K562 (cell line): ENCODE measurements at regions not wholly inside any gene's neighbourhood (a gene's known extent, or its start where the extent isn't known, plus 50 kb on each side); places are given as distances from the start of the nearest gene placed in this dataset.

Experiments used
- ATAC-seq: fragments of 200-7000 bp; cut with Tn5 transposase; 3 replicates; pipeline ENCODE4 v1.9.1; 2020; ENCODE audit warnings: moderate library complexity
- BruUV-seq: library from RNA; stranded (reverse); fragments of 400-500 nt; replicated peaks from 2 replicates; lab custom pipeline; 2021; lab: Mats Ljungman, UMichigan
- CTCF ChIA-PET: fragments of 300-600 bp; formaldehyde crosslinking; extraction: SDS; loops from one replicate; lab custom pipeline; 2021; ENCODE audit warnings: low intra/inter-chr PET ratio; lab: Yijun Ruan, JAX
- POLR2A ChIA-PET: fragments of 300-600, 350-650 bp; sonication (Branson Sonifier 250); formaldehyde crosslinking; extraction: SDS; loops from one replicate; lab custom pipeline; 2021; ENCODE audit warnings: antibody characterized with exemption, inconsistent platforms; lab: Yijun Ruan, JAX
- DNase-seq, 4 experiments: peaks; one replicate each; pipeline versions ENCODE4 v3.0.0 to v3.0.0-alpha.2; 2011 to 2018; ENCODE audit warnings: low spot score in 3 of 4, mixed read lengths in 3 of 4; ENCODE audit errors: extremely low read depth in 1 of 4
- FAIRE-seq: peaks from 2 replicates; lab custom pipeline; 2011; peaks lifted over from hg19 to GRCh38; lab: Jason Lieb, UNC
- H2AFZ ChIP-seq: 2 replicates; pipeline ENCODE4 v1.6.0; 2011; ENCODE audit warnings: low read depth, low read length, control low read depth, inconsistent platforms
- H3K27ac ChIP-seq: fragments of 200-600 bp; 3 replicates; pipeline ENCODE4 v1.8.0; 2011; ENCODE audit warnings: low read depth, mild to moderate bottlenecking, control low read depth, inconsistent platforms, low read length, moderate library complexity, mixed read lengths; ENCODE audit errors: extremely low read depth
- H3K27me3 ChIP-seq, 2 experiments: fragments of 300-600 bp in 1 of 2; 2 replicates in 1 of 2; 3 replicates in 1 of 2; pipeline versions ENCODE4 v1.6.0 to v1.8.0; 2011; ENCODE audit warnings: inconsistent platforms in 2 of 2, low read length in 2 of 2, mild to moderate bottlenecking in 1 of 2, mixed read lengths in 1 of 2, moderate library complexity in 1 of 2; ENCODE audit not compliant: control insufficient read depth in 2 of 2, insufficient read depth in 2 of 2
- H3K36me3 ChIP-seq: fragments of 300-600 bp; 3 replicates; pipeline ENCODE4 v1.8.0; 2011; ENCODE audit warnings: mild to moderate bottlenecking, low read length, inconsistent platforms; ENCODE audit not compliant: control insufficient read depth, insufficient read depth
- H3K4me1 ChIP-seq, 2 experiments: fragments of 200-600 bp in 1 of 2; replicated peaks in 1 of 2; 2 replicates in 1 of 2; 3 replicates in 1 of 2; pipeline versions ENCODE4 v1.5.1 to v1.8.0; 2011; ENCODE audit warnings: inconsistent platforms in 2 of 2, low read length in 2 of 2, mild to moderate bottlenecking in 1 of 2, mixed read lengths in 1 of 2, moderate library complexity in 1 of 2; ENCODE audit not compliant: control insufficient read depth in 2 of 2, insufficient read depth in 2 of 2
- H3K4me2 ChIP-seq: 2 replicates; pipeline ENCODE4 v1.6.1; 2011; ENCODE audit warnings: low read length, control low read depth, inconsistent platforms, mixed read lengths; ENCODE audit not compliant: insufficient read depth
- H3K4me3 ChIP-seq: fragments of 200-600 bp; sonication (generic), shearing (Covaris generic); 2 replicates; pipeline ENCODE4 v1.5.1; 2016; ENCODE audit warnings: control low read depth, inconsistent platforms
- H3K79me2 ChIP-seq: fragments of 200-600 bp; 3 replicates; pipeline ENCODE4 v1.8.0; 2011; ENCODE audit warnings: low read length, inconsistent platforms; ENCODE audit not compliant: control insufficient read depth, insufficient read depth
- H3K9ac ChIP-seq, 2 experiments: 2 replicates each; pipeline versions ENCODE4 v1.6.0 to v1.6.1; 2011; ENCODE audit warnings: low read depth in 2 of 2, low read length in 2 of 2, control low read depth in 1 of 2, inconsistent platforms in 1 of 2, mild to moderate bottlenecking in 1 of 2, mixed read lengths in 1 of 2; ENCODE audit not compliant: insufficient read depth in 1 of 2
- H3K9me1 ChIP-seq: one replicate; pipeline ENCODE4 v1.6.0; 2011; ENCODE audit warnings: inconsistent platforms, mild to moderate bottlenecking, low read length, moderate library complexity; ENCODE audit not compliant: control insufficient read depth, insufficient read depth
- H3K9me3 ChIP-seq: replicated peaks from 2 replicates; pipeline ENCODE4 v1.5.1; 2011; ENCODE audit warnings: low read depth, low read length, inconsistent platforms; ENCODE audit not compliant: control insufficient read depth, insufficient read depth
- H4K20me1 ChIP-seq: replicated peaks from 2 replicates; pipeline ENCODE4 v1.6.1; 2011; ENCODE audit warnings: low read length, inconsistent platforms, mixed read lengths; ENCODE audit not compliant: control insufficient read depth, insufficient read depth
- BRD9 ChIP-seq: fragments of 450-650 bp; IDR thresholded peaks from 2 replicates; pipeline ENCODE4 v1.6.1; 2018; ENCODE audit warnings: low read depth; ENCODE audit not compliant: partially characterized antibody
- EHMT2 ChIP-seq: fragments of 450-650 bp; IDR thresholded peaks from 2 replicates; pipeline ENCODE4 v1.6.1; 2018; ENCODE audit warnings: antibody characterized with exemption
- ELF2 ChIP-seq: fragments of 250-450 bp; sonication (Bioruptor Pico); IDR thresholded peaks from 2 replicates; pipeline ENCODE4 v1.5.0; 2021; ENCODE audit warnings: mild to moderate bottlenecking
- HDAC1 ChIP-seq, 2 experiments: fragments of 450-650 bp; IDR thresholded peaks; 2 replicates each; pipeline ENCODE4 v1.6.1; 2016 to 2017; ENCODE audit warnings: inconsistent platforms in 1 of 2, mild to moderate bottlenecking in 1 of 2, moderate library complexity in 1 of 2
- NR2C1 ChIP-seq, 2 experiments: fragments of 450-650 bp; IDR thresholded peaks; 2 replicates each; pipeline ENCODE4 v1.6.1; 2017; ENCODE audit warnings: mild to moderate bottlenecking in 2 of 2, antibody characterized with exemption in 1 of 2, inconsistent platforms in 1 of 2, missing compliant biosample characterization in 1 of 2, missing genetic modification characterization in 1 of 2
- TSC22D4 ChIP-seq: fragments of 450-650 bp; IDR thresholded peaks from 2 replicates; pipeline ENCODE4 v1.6.1; 2016; ENCODE audit warnings: missing genetic modification characterization, missing biosample characterization, control low read depth
- ZBTB8A ChIP-seq: fragments of 450-650 bp; IDR thresholded peaks from 2 replicates; pipeline ENCODE4 v1.6.1; 2018; ENCODE audit warnings: mild to moderate bottlenecking, moderate library complexity; ENCODE audit not compliant: partially characterized antibody
- ZFP1 ChIP-seq: fragments of 450-650 bp; formaldehyde crosslinking; IDR thresholded peaks from 2 replicates; pipeline ENCODE4 v1.4.0; 2020; ENCODE audit warnings: mild to moderate bottlenecking, mixed read lengths
- ZNF77 ChIP-seq: fragments of 250-450 bp; sonication (Bioruptor Pico); IDR thresholded peaks from 2 replicates; pipeline ENCODE4 v1.5.0; 2020
- WGBS: fragments of 100-300 bp; shearing (Covaris generic); methylation state at CpG from one replicate; pipeline ENCODE4 v1.1.6; 2016; ENCODE audit warnings: low coverage, mixed read lengths; ENCODE audit not compliant: insufficient coverage; ENCODE audit errors: missing lambda C conversion rate; 5-methylcytosine and 5-hydroxymethylcytosine counted together
- in situ Hi-C: fragments of 300-500 bp; cut with MboI; formaldehyde crosslinking; loops from 4 replicates; pipeline ENCODE4 v1.15.0; 2018; ENCODE audit warnings: inconsistent platforms, mixed read lengths
- intact Hi-C: fragments of 100-400 bp; cut with micrococcal nuclease; formaldehyde crosslinking; loops from 2 replicates; pipeline ENCODE4 v1.14.2; 2022
- TF ChIP-seq, protein P1 (sequence below), 2 experiments: fragments of 450-650 bp in 1 of 2; sonication (generic) in 1 of 2; formaldehyde crosslinking in 1 of 2; IDR thresholded peaks in 1 of 2; conservative IDR thresholded peaks in 1 of 2; 2 replicates each; pipeline versions ENCODE4 v1.6.1 to v1.8.1; 2016 to 2023; ENCODE audit warnings: mild to moderate bottlenecking in 2 of 2, moderate library complexity in 2 of 2, inconsistent platforms in 1 of 2, missing genetic modification reagents in 1 of 2
- TF ChIP-seq, protein P2 (sequence below): fragments of 250-450 bp; sonication (Bioruptor Pico); IDR thresholded peaks from 2 replicates; pipeline ENCODE4 v1.9.0; 2021; ENCODE audit warnings: mild to moderate bottlenecking
- TF ChIP-seq, protein P3 (sequence below): sonication (generic); formaldehyde crosslinking; IDR thresholded peaks from 2 replicates; pipeline ENCODE4 v1.8.0; 2022; ENCODE audit warnings: missing genetic modification reagents, mild to moderate bottlenecking, borderline replicate concordance

DNA sequence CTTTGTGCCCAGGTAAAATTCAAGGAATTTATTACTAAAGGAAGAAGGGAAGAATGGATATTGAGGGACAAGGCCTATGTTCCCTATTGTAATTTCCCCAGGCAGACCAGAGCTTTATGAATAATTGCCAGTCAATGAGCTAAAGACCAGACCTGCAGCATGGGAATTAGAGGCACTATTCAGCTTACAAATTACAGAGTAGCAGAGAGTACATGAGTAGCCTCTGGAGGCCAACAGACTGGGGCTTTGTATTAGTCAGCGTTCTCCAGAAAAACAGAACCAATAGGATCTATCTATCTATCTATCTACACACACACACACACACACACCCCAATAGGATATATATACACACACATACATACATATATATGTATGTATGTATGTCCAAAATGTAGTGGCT, 120.0 kb upstream of the RPH3A start:
- POLR2A ChIA-PET: interaction anchor here (0.6 to 0.7 kb wide), 3 partner anchors 32 to 120 kb away, joined by 3 to 4 read pairs (median 3); no protein-coding TSS in a partner anchor

More for the DNA sequence above, 120.0 kb upstream of the RPH3A start:
- Histone ChIP-seq H3K9ac (no peak overlapping the region), H3K4me1 (no peaks in the 10 kb centered on the region), H3K79me2 (no peaks in the 10 kb centered on the region), H3K27ac (no peak overlapping the region), H3K4me3 (no peak overlapping the region), H3K4me2 (no peak overlapping the region), H3K9me3 (no peaks in the 10 kb centered on the region), H3K27me3 (peaks cover 8 to 21% of the 10 kb centered on the region in 2 experiments; a peak in 4 of 5 replicates), H3K36me3 (no peaks in the 10 kb centered on the region), H4K20me1 (no peaks in the 10 kb centered on the region), H3K9me1 (no peaks in the 10 kb centered on the region), H2AFZ (no peak overlapping the region)
- DNase-seq: no peak
- no TSS peak for BruUV-seq
- in situ Hi-C loops (no loop called here), intact Hi-C loops (no loop called here)
- FAIRE-seq: peak; percentile 35
- CTCF ChIA-PET: no interaction called here
- WGBS: 0% methylated on average over 1 of the region's 1 CpG
- ATAC-seq: no peak
- TF ChIP-seq, protein P1, sequence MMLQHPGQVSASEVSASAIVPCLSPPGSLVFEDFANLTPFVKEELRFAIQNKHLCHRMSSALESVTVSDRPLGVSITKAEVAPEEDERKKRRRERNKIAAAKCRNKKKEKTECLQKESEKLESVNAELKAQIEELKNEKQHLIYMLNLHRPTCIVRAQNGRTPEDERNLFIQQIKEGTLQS (IDR thresholded peaks at IDR 0.05): no peak
- TF ChIP-seq, protein P1 (CRISPR knock-in tag; conservative IDR thresholded peaks at IDR 0.05): no peak
- no peak for TF ChIP-seq NR2C1 (IDR thresholded peaks at IDR 0.05)
- no peak for TF ChIP-seq NR2C1 (tag; IDR thresholded peaks at IDR 0.05)
- TF ChIP-seq, protein P2, sequence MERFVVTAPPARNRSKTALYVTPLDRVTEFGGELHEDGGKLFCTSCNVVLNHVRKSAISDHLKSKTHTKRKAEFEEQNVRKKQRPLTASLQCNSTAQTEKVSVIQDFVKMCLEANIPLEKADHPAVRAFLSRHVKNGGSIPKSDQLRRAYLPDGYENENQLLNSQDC (CRISPR knock-in tag): no peak
- no peak for TF ChIP-seq BRD9
- no peak for TF ChIP-seq EHMT2
- TF ChIP-seq, protein P3, sequence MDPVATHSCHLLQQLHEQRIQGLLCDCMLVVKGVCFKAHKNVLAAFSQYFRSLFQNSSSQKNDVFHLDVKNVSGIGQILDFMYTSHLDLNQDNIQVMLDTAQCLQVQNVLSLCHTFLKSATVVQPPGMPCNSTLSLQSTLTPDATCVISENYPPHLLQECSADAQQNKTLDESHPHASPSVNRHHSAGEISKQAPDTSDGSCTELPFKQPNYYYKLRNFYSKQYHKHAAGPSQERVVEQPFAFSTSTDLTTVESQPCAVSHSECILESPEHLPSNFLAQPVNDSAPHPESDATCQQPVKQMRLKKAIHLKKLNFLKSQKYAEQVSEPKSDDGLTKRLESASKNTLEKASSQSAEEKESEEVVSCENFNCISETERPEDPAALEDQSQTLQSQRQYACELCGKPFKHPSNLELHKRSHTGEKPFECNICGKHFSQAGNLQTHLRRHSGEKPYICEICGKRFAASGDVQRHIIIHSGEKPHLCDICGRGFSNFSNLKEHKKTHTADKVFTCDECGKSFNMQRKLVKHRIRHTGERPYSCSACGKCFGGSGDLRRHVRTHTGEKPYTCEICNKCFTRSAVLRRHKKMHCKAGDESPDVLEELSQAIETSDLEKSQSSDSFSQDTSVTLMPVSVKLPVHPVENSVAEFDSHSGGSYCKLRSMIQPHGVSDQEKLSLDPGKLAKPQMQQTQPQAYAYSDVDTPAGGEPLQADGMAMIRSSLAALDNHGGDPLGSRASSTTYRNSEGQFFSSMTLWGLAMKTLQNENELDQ (CRISPR knock-in tag): no peak
- TF ChIP-seq ELF2: no peak
- TF ChIP-seq HDAC1 (IDR thresholded peaks at IDR 0.05): no peak
- no peak for TF ChIP-seq ZBTB8A
- TF ChIP-seq ZFP1: no peak
- no peak for TF ChIP-seq TSC22D4 (tag)
- no peak for TF ChIP-seq ZNF77
